BLaER1 treated with 17β-estradiol and CSF1 and Interleukin-3, amounts not matched to agents 10 nM and 100 nM (cell line): ENCODE measurements at regions not wholly inside any gene's neighbourhood (a gene's known extent, or its start where the extent isn't known, plus 50 kb on each side); places are given as distances from the start of the nearest gene placed in this dataset.

Experiments used
- H3K27ac ChIP-seq, 11 experiments: shearing (Covaris generic); formaldehyde crosslinking; 2 replicates each; pipeline ENCODE4 v1.8.1; 2022
- H3K27me3 ChIP-seq, 11 experiments: shearing (Covaris generic); formaldehyde crosslinking; 2 replicates each; pipeline ENCODE4 v1.8.1; 2022
- H3K36me3 ChIP-seq, 11 experiments: shearing (Covaris generic); formaldehyde crosslinking; 2 replicates each; pipeline ENCODE4 v1.8.1; 2022
- H3K4me1 ChIP-seq, 10 experiments: shearing (Covaris generic); formaldehyde crosslinking; 2 replicates each; pipeline ENCODE4 v1.8.1; 2022
- H3K4me2 ChIP-seq, 11 experiments: shearing (Covaris generic); formaldehyde crosslinking; 2 replicates each; pipeline ENCODE4 v1.8.1; 2022
- H3K4me3 ChIP-seq, 10 experiments: shearing (Covaris generic); formaldehyde crosslinking; 2 replicates each; pipeline ENCODE4 v1.8.1; 2022
- H3K9ac ChIP-seq, 11 experiments: shearing (Covaris generic); formaldehyde crosslinking; 2 replicates each; pipeline ENCODE4 v1.8.1; 2022
- H3K9me3 ChIP-seq, 11 experiments: shearing (Covaris generic); formaldehyde crosslinking; replicated peaks in 1 of 11; 2 replicates each; pipeline ENCODE4 v1.8.1; 2022
- H4K20me1 ChIP-seq, 11 experiments: shearing (Covaris generic); formaldehyde crosslinking; 2 replicates each; pipeline ENCODE4 v1.8.1; 2022
- Cebpa-rat ChIP-seq, 11 experiments: shearing (Covaris generic); IDR thresholded peaks; 2 replicates each; pipeline ENCODE4 v1.8.1; 2022

GRCh38 chr21:19608101-19608621, 1204.6 kb upstream of the TMPRSS15 start:
- Histone ChIP-seq H3K9ac (no peak overlapping the region), H3K36me3 (no peaks in the 10 kb centered on the region), H3K4me1 (no peaks in the 10 kb centered on the region), H3K4me2 (no peak overlapping the region), H3K27me3 (no peaks in the 10 kb centered on the region), H3K27ac (no peak overlapping the region), H4K20me1 (no peaks in the 10 kb centered on the region; a peak in 1 of 22 replicates), H3K9me3 (no peaks in the 10 kb centered on the region), H3K4me3 (no peak overlapping the region)
- TF ChIP-seq Cebpa-rat (IDR thresholded peaks at IDR 0.05): no peak

GRCh38 chr21:19609611-19610010, 1206.0 kb upstream of the TMPRSS15 start:
- H3K27me3 ChIP-seq: no peaks in the 10 kb centered on the region
- no peaks in the 10 kb centered on the region for H3K9me3 ChIP-seq
- no peaks in the 10 kb centered on the region for H3K36me3 ChIP-seq
- H3K4me3 ChIP-seq: no peak overlapping the region
- H3K4me1 ChIP-seq: no peaks in the 10 kb centered on the region
- no peak overlapping the region for H3K27ac ChIP-seq
- TF ChIP-seq Cebpa-rat (IDR thresholded peaks at IDR 0.05): no peak
- H4K20me1 ChIP-seq: no peaks in the 10 kb centered on the region; a peak in 1 of 22 replicates
- no peak overlapping the region for H3K4me2 ChIP-seq
- H3K9ac ChIP-seq: no peak overlapping the region

GRCh38 chr21:19621837-19622496, 1218.4 kb upstream of the TMPRSS15 start:
- H3K4me3 ChIP-seq: no peak overlapping the region
- no peak overlapping the region for H3K9ac ChIP-seq
- H3K4me1 ChIP-seq: no peaks in the 10 kb centered on the region
- H4K20me1 ChIP-seq: no peaks in the 10 kb centered on the region
- H3K9me3 ChIP-seq: no peaks in the 10 kb centered on the region
- no peak overlapping the region for H3K4me2 ChIP-seq
- no peaks in the 10 kb centered on the region for H3K36me3 ChIP-seq
- H3K27ac ChIP-seq: no peak overlapping the region
- H3K27me3 ChIP-seq: no peaks in the 10 kb centered on the region
- no peak for TF ChIP-seq Cebpa-rat (IDR thresholded peaks at IDR 0.05)

GRCh38 chr21:19640964-19641363, 1237.4 kb upstream of the TMPRSS15 start:
- Histone ChIP-seq H3K27ac (no peak overlapping the region), H3K4me2 (no peak overlapping the region), H3K4me3 (no peak overlapping the region), H3K36me3 (no peaks in the 10 kb centered on the region), H3K9ac (no peak overlapping the region), H3K4me1 (no peaks in the 10 kb centered on the region), H3K27me3 (no peaks in the 10 kb centered on the region), H3K9me3 (0 out of 22 replicates have a peak, but pooled peaks cover 0 to 7% (median 0%) of the 10 kb centered on the region in 11 experiments), H4K20me1 (no peaks in the 10 kb centered on the region)
- no peak for TF ChIP-seq Cebpa-rat (IDR thresholded peaks at IDR 0.05)

GRCh38 chr21:19648391-19648790, 1244.8 kb upstream of the TMPRSS15 start:
- Histone ChIP-seq H3K9me3 (no peaks in the 10 kb centered on the region), H3K4me1 (no peaks in the 10 kb centered on the region), H3K27me3 (no peaks in the 10 kb centered on the region), H3K9ac (no peak overlapping the region), H3K4me2 (no peak overlapping the region), H3K4me3 (no peak overlapping the region), H3K27ac (no peak overlapping the region), H4K20me1 (no peaks in the 10 kb centered on the region), H3K36me3 (no peaks in the 10 kb centered on the region)
- TF ChIP-seq Cebpa-rat (IDR thresholded peaks at IDR 0.05): no peak

- Histone ChIP-seq H3K36me3 (no peaks in the 10 kb centered on the region), H3K9ac (no peak overlapping the region), H3K27ac (no peak overlapping the region), H3K4me2 (no peak overlapping the region), H4K20me1 (no peaks in the 10 kb centered on the region), H3K9me3 (peaks cover 0 to 8% (median 0%) of the 10 kb centered on the region in 11 experiments; a peak in 2 of 22 replicates), H3K27me3 (no peaks in the 10 kb centered on the region), H3K4me3 (no peak overlapping the region), H3K4me1 (no peaks in the 10 kb centered on the region)
- TF ChIP-seq Cebpa-rat (IDR thresholded peaks at IDR 0.05): no peak
Observed at GRCh38 chr21:19683492-19683891, 1279.9 kb upstream of the TMPRSS15 start.

- H4K20me1 ChIP-seq: no peaks in the 10 kb centered on the region
- no peak overlapping the region for H3K4me3 ChIP-seq
- no peak overlapping the region for H3K27ac ChIP-seq
- no peak for TF ChIP-seq Cebpa-rat (IDR thresholded peaks at IDR 0.05)
- H3K9me3 ChIP-seq: peaks cover 0 to 8% (median 0%) of the 10 kb centered on the region in 11 experiments; a peak in 2 of 22 replicates
- H3K36me3 ChIP-seq: no peaks in the 10 kb centered on the region
- H3K9ac ChIP-seq: no peak overlapping the region
- H3K27me3 ChIP-seq: no peaks in the 10 kb centered on the region
- no peaks in the 10 kb centered on the region for H3K4me1 ChIP-seq
- H3K4me2 ChIP-seq: no peak overlapping the region
Observed at GRCh38 chr21:19684328-19684727, 1280.7 kb upstream of the TMPRSS15 start.

- no peaks in the 10 kb centered on the region for H4K20me1 ChIP-seq
- no peaks in the 10 kb centered on the region for H3K4me1 ChIP-seq
- H3K4me3 ChIP-seq: no peak overlapping the region
- no peaks in the 10 kb centered on the region for H3K9me3 ChIP-seq
- no peak for TF ChIP-seq Cebpa-rat (IDR thresholded peaks at IDR 0.05)
- H3K36me3 ChIP-seq: no peaks in the 10 kb centered on the region
- H3K27ac ChIP-seq: no peak overlapping the region
- H3K9ac ChIP-seq: no peak overlapping the region
- no peak overlapping the region for H3K4me2 ChIP-seq
- no peaks in the 10 kb centered on the region for H3K27me3 ChIP-seq
Observed at GRCh38 chr21:19692231-19692630, 1288.6 kb upstream of the TMPRSS15 start.

GRCh38 chr21:19695796-19696195, 1292.2 kb upstream of the TMPRSS15 start:
- no peaks in the 10 kb centered on the region for H3K9me3 ChIP-seq
- H4K20me1 ChIP-seq: no peaks in the 10 kb centered on the region
- H3K4me2 ChIP-seq: no peak overlapping the region
- no peak for TF ChIP-seq Cebpa-rat (IDR thresholded peaks at IDR 0.05)
- H3K27ac ChIP-seq: no peak overlapping the region
- no peaks in the 10 kb centered on the region for H3K4me1 ChIP-seq
- no peak overlapping the region for H3K4me3 ChIP-seq
- H3K36me3 ChIP-seq: no peaks in the 10 kb centered on the region
- H3K27me3 ChIP-seq: no peaks in the 10 kb centered on the region
- no peak overlapping the region for H3K9ac ChIP-seq

- Histone ChIP-seq H3K4me2 (no peak overlapping the region), H3K4me3 (no peak overlapping the region), H3K9me3 (no peaks in the 10 kb centered on the region), H3K27ac (no peak overlapping the region), H4K20me1 (no peaks in the 10 kb centered on the region), H3K27me3 (no peaks in the 10 kb centered on the region), H3K4me1 (no peaks in the 10 kb centered on the region), H3K9ac (no peak overlapping the region), H3K36me3 (no peaks in the 10 kb centered on the region)
- TF ChIP-seq Cebpa-rat (IDR thresholded peaks at IDR 0.05): no peak
Observed at GRCh38 chr21:19700476-19700875, 1296.9 kb upstream of the TMPRSS15 start.
